GM10266 (cell line): ENCODE measurements at regions not wholly inside any gene's neighbourhood (a gene's known extent, or its start where the extent isn't known, plus 50 kb on each side); places are given as distances from the start of the nearest gene placed in this dataset.
A peak's percentile ranks its signal among the peaks of the same experiment; 100 is the strongest.

Experiments used
- DNase-seq: peaks from one replicate; pipeline ENCODE4 v3.0.0; 2012; ENCODE audit errors: extremely low spot score
- CTCF ChIP-seq: IDR thresholded peaks from 2 replicates; pipeline ENCODE4 v1.5.1; 2012; ENCODE audit warnings: mild to moderate bottlenecking, low read depth; ENCODE audit not compliant: control insufficient read depth, insufficient read depth; ENCODE audit errors: missing control alignments

- no peak for DNase-seq
- TF ChIP-seq CTCF = no peak
Measured at GRCh38 chr10:91042069-91042468, 121.2 kb upstream of the ANKRD1 start.

- no peak for DNase-seq
- TF ChIP-seq CTCF = peak; percentile 38
Measured at GRCh38 chr10:91043173-91043910, 122.5 kb upstream of the ANKRD1 start.

GRCh38 chr10:91046869-91047268 lies 126.0 kb upstream of the ANKRD1 start:
- no peak for TF ChIP-seq CTCF

GRCh38 chr10:91048380-91048779 lies 127.5 kb upstream of the ANKRD1 start:
- no peak for DNase-seq
- no peak for TF ChIP-seq CTCF

More at GRCh38 chr10:91046869-91047268, 126.0 kb upstream of the ANKRD1 start:
- DNase-seq = no peak

- no peak for TF ChIP-seq CTCF
- no peak for DNase-seq
Measured at GRCh38 chr10:91049296-91049987, 128.6 kb upstream of the ANKRD1 start.

GRCh38 chr10:91049988-91050360 lies 129.1 kb upstream of the ANKRD1 start:
- TF ChIP-seq CTCF = no peak
- no peak for DNase-seq

GRCh38 chr10:91050371-91051034 lies 129.6 kb upstream of the ANKRD1 start:
- DNase-seq = no peak
- no peak for TF ChIP-seq CTCF
